Skeletal muscle tissue (tissue), 3 donors: ENCODE measurements at regions not wholly inside any gene's neighbourhood (a gene's known extent, or its start where the extent isn't known, plus 50 kb on each side); places are given as distances from the start of the nearest gene placed in this dataset.

Experiments
- H3K27ac ChIP-seq: one replicate; pipeline ENCODE4 v1.7.0; 2013; ENCODE audit warnings: mild to moderate bottlenecking, low read depth, low read length, inconsistent platforms
- H3K27me3 ChIP-seq, 3 donors: one replicate each; pipeline ENCODE4 v1.7.0; 2013; ENCODE audit warnings: low read length in 3 of 3; ENCODE audit not compliant: control insufficient read depth in 3 of 3, insufficient read depth in 3 of 3
- H3K36me3 ChIP-seq, 3 donors: one replicate each; pipeline ENCODE4 v1.7.0; 2013; ENCODE audit warnings: low read length in 3 of 3; ENCODE audit not compliant: control insufficient read depth in 3 of 3, insufficient read depth in 3 of 3
- H3K4me1 ChIP-seq, 3 donors: one replicate each; pipeline ENCODE4 v1.7.0; 2013; ENCODE audit warnings: low read length in 3 of 3, mild to moderate bottlenecking in 3 of 3; ENCODE audit not compliant: control insufficient read depth in 3 of 3, insufficient read depth in 3 of 3
- H3K4me3 ChIP-seq, 3 donors: one replicate each; pipeline ENCODE4 v1.7.0; 2013; ENCODE audit warnings: low read length in 3 of 3
- H3K9ac ChIP-seq, 3 donors: one replicate each; pipeline ENCODE4 v1.7.0; 2013; ENCODE audit warnings: low read length in 3 of 3, mild to moderate bottlenecking in 3 of 3, moderate library complexity in 2 of 3, low read depth in 1 of 3
- H3K9me3 ChIP-seq, 3 donors: one replicate each; pipeline ENCODE4 v1.7.0; 2013; ENCODE audit warnings: low read length in 3 of 3; ENCODE audit not compliant: control insufficient read depth in 3 of 3
- donor health status: Osteomylitis.

- Histone ChIP-seq H3K27ac (no peak overlapping the region), H3K9me3 (no peaks in the 10 kb centered on the region), H3K4me1 (no peaks in the 10 kb centered on the region), H3K9ac (no peak overlapping the region), H3K27me3 (no peaks in the 10 kb centered on the region), H3K36me3 (no peaks in the 10 kb centered on the region), H3K4me3 (no peak overlapping the region)
Observed at GRCh38 chr9:73715591-73715990, 563.9 kb downstream of the ANXA1 start.

DNA sequence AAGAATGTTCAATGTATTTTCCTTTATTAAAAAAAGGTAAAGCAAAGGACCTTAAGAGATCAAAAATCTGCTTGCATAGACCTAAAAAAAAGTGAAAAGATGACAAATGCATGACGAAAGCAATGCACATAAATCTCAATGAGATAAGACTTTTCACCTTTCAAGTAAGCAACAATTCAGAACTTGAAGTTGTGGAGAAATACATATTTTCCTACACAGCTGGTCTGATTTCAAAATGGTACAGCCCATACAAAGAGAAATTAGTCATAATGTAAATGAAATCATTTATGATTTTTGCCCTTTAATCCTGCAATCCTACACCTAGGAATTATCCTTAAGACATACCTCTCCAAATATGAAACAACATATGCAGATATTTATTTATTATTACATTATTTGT, 568.0 kb downstream of the ANXA1 start:
- Histone ChIP-seq H3K27ac (no peak overlapping the region), H3K9ac (no peak overlapping the region), H3K27me3 (no peaks in the 10 kb centered on the region), H3K4me3 (no peak overlapping the region), H3K36me3 (no peaks in the 10 kb centered on the region), H3K4me1 (no peaks in the 10 kb centered on the region), H3K9me3 (peaks cover 0 to 2% (median 0%) of the 10 kb centered on the region in 3 donors)

DNA sequence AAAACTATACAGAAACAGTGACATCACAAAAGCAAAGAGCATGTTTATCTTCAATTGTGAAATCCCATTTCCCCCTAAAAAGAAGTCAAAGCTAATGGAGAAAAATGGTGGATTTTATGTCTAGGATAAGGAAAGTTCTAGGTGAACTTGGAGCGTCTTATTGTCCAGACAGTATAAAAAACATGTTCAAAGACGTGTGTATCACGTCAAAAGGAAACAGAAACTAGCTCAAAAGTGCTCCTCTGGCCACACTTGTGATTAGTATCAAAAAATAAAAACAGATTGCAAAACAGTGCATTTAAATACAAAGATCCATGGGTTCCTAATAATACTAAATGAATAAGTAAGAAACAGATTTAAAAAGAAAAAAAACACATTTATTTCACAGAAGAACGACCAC, 568.9 kb downstream of the ANXA1 start:
- no peak overlapping the region for H3K9ac ChIP-seq
- no peaks in the 10 kb centered on the region for H3K4me1 ChIP-seq
- H3K9me3 ChIP-seq, result peaks cover 0 to 2% (median 0%) of the 10 kb centered on the region in 3 donors
- no peak overlapping the region for H3K4me3 ChIP-seq
- H3K27ac ChIP-seq, result no peak overlapping the region
- no peaks in the 10 kb centered on the region for H3K27me3 ChIP-seq
- H3K36me3 ChIP-seq, result no peaks in the 10 kb centered on the region

DNA sequence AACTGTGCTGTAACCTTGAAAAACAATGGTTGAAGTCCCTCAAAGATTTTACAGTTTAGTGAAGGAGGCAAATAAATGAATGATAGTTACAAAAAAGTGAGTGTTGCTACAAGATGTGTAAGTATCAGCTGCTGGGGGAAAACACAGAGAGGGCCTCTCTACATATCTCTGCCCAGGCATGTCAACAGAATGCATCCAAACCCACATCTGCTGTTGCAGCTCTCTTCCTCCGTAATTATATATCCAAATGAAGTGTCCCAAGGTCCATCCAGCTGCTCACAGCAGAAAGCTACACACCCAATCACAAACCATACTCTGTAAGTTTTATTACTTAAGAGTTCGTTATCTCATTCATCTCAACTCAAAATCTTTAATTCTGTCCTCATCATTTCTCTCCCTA, 584.6 kb downstream of the ANXA1 start:
- no peak overlapping the region for H3K9ac ChIP-seq
- no peaks in the 10 kb centered on the region for H3K9me3 ChIP-seq
- no peaks in the 10 kb centered on the region for H3K27me3 ChIP-seq
- no peak overlapping the region for H3K4me3 ChIP-seq
- H3K4me1 ChIP-seq, result no peaks in the 10 kb centered on the region
- H3K27ac ChIP-seq, result no peak overlapping the region
- no peaks in the 10 kb centered on the region for H3K36me3 ChIP-seq

DNA sequence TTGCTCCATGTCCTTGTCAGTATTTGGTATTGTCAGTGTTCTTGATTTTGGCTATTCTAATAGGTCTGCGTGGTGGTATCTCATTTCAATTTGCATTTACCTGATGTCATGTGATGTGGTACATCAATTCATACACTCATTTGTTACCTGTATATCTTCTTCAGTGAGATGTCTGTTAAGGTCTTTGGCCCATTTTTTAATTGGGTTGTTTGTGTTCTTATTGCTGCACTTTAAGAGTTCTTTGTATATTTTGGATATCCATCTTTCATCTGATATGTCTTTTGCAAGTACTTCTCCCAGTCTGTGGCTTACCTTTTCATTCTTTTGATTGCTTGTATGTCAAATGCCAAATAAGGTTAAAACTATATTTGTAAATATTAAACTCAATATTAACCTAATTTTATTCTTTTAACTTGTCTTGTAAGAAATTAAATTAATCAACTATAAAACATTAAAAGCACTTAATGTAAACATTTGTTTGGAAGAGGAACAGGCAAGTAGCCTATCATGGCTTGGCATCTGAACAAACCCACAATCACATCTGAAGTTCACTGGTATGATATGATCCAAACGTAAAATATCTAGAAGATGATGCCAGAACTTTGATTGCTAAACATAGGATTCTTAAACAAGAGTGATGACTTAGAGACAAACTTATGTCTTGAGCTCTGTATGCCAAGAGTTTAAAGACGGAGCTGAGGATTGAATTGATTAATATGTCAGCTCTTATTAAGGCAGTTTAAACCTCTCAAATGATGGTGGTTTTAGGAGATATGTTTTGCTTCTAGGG, 587.3 kb downstream of the ANXA1 start:
- Histone ChIP-seq H3K9ac (no peak overlapping the region), H3K4me3 (no peak overlapping the region), H3K27ac (no peak overlapping the region), H3K9me3 (no peaks in the 10 kb centered on the region), H3K4me1 (no peaks in the 10 kb centered on the region), H3K27me3 (no peaks in the 10 kb centered on the region), H3K36me3 (no peaks in the 10 kb centered on the region)

- H3K27me3 ChIP-seq, result no peaks in the 10 kb centered on the region
Observed at GRCh38 chr9:73741316-73741715, 589.7 kb downstream of the ANXA1 start.

GRCh38 chr9:73742412-73742811, 590.7 kb downstream of the ANXA1 start:
- no peak overlapping the region for H3K27ac ChIP-seq
- H3K4me3 ChIP-seq, result no peak overlapping the region
- H3K36me3 ChIP-seq, result no peaks in the 10 kb centered on the region
- H3K9ac ChIP-seq, result no peak overlapping the region
- H3K27me3 ChIP-seq, result no peaks in the 10 kb centered on the region
- H3K9me3 ChIP-seq, result peaks cover 0 to 2% (median 0%) of the 10 kb centered on the region in 3 donors
- no peaks in the 10 kb centered on the region for H3K4me1 ChIP-seq

More at GRCh38 chr9:73741316-73741715, 589.7 kb downstream of the ANXA1 start:
- peaks cover 0 to 2% (median 0%) of the 10 kb centered on the region in 3 donors for H3K9me3 ChIP-seq
- no peak overlapping the region for H3K9ac ChIP-seq
- H3K36me3 ChIP-seq, result no peaks in the 10 kb centered on the region
- no peaks in the 10 kb centered on the region for H3K4me1 ChIP-seq
- no peak overlapping the region for H3K4me3 ChIP-seq
- H3K27ac ChIP-seq, result no peak overlapping the region

GRCh38 chr9:73743826-73744225, 592.2 kb downstream of the ANXA1 start:
- H3K4me1 ChIP-seq, result no peaks in the 10 kb centered on the region
- H3K27me3 ChIP-seq, result no peaks in the 10 kb centered on the region
- no peak overlapping the region for H3K27ac ChIP-seq
- H3K9me3 ChIP-seq, result peaks cover 0 to 2% (median 0%) of the 10 kb centered on the region in 3 donors
- no peak overlapping the region for H3K4me3 ChIP-seq
- H3K36me3 ChIP-seq, result no peaks in the 10 kb centered on the region
- H3K9ac ChIP-seq, result no peak overlapping the region

DNA sequence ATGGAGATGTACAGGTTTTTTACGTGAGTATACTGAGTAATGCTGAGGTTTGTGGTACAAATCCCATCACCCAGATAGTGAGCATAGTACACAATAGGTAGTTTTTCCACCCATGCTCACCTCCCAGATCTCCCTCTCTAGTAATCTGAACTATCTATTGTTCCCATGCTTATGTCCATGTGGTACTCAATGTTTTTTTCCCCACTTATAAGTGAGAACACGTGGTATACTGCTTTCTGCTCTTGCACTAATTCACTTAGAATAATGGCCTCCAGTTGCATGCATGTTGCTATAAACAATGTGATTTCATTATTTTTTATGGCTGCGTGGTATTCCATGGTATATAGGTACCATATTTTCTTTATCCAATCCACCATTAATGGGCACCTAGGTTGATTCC, 593.9 kb downstream of the ANXA1 start:
- Histone ChIP-seq H3K9ac (no peak overlapping the region), H3K27me3 (no peaks in the 10 kb centered on the region), H3K9me3 (peaks cover 0 to 4% (median 0%) of the 10 kb centered on the region in 3 donors), H3K36me3 (no peaks in the 10 kb centered on the region), H3K4me1 (no peaks in the 10 kb centered on the region), H3K27ac (no peak overlapping the region), H3K4me3 (no peak overlapping the region)

GRCh38 chr9:73753171-73753570, 601.5 kb downstream of the ANXA1 start:
- H3K9ac ChIP-seq, result no peak overlapping the region
- no peaks in the 10 kb centered on the region for H3K36me3 ChIP-seq
- H3K4me3 ChIP-seq, result no peak overlapping the region

More at GRCh38 chr9:73753171-73753570, 601.5 kb downstream of the ANXA1 start:
- H3K4me1 ChIP-seq, result no peaks in the 10 kb centered on the region
- peaks cover 0 to 3% (median 2%) of the 10 kb centered on the region in 3 donors for H3K9me3 ChIP-seq
- no peaks in the 10 kb centered on the region for H3K27me3 ChIP-seq
- H3K27ac ChIP-seq, result no peak overlapping the region
